Muscle of leg (tissue), 3 donors: ENCODE measurements at regions not wholly inside any gene's neighbourhood (a gene's known extent, or its start where the extent isn't known, plus 50 kb on each side); places are given as distances from the start of the nearest gene placed in this dataset.

Experiments
- DNase-seq: peaks from one replicate; pipeline ENCODE4 v3.0.0; 2013
- H3K27ac ChIP-seq: one replicate; pipeline ENCODE4 v1.5.1; 2013; ENCODE audit warnings: mild to moderate bottlenecking, low read length, control low read depth
- H3K27me3 ChIP-seq: one replicate; pipeline ENCODE4 v1.6.1; 2013; ENCODE audit warnings: low read length; ENCODE audit not compliant: control insufficient read depth, insufficient read depth
- H3K36me3 ChIP-seq: one replicate; pipeline ENCODE4 v1.6.1; 2013; ENCODE audit warnings: low read length; ENCODE audit not compliant: control insufficient read depth, insufficient read depth
- H3K4me1 ChIP-seq: one replicate; pipeline ENCODE4 v1.6.1; 2013; ENCODE audit warnings: low read length; ENCODE audit not compliant: control insufficient read depth, insufficient read depth
- H3K4me3 ChIP-seq: one replicate; pipeline ENCODE4 v1.5.1; 2013; ENCODE audit warnings: low read length, control low read depth
- H3K9me3 ChIP-seq: replicated peaks from 2 replicates; pipeline ENCODE4 v1.6.1; 2013; ENCODE audit warnings: low read depth, low read length; ENCODE audit not compliant: control insufficient read depth
- WGBS: methylation state at CpG from one replicate; pipeline ENCODE4 v1.1.5; 2013; ENCODE audit warnings: missing lambda C conversion rate; ENCODE audit not compliant: insufficient coverage; 5-methylcytosine and 5-hydroxymethylcytosine counted together

GRCh38 chr22:49617866-49618676 lies 209.6 kb downstream of the BRD1 start:
- 60% methylated on average over 18 of the region's 23 CpGs for WGBS
- peaks cover 3% of the 10 kb centered on the region for H3K27me3 ChIP-seq

GRCh38 chr22:49617264-49617663 lies 210.4 kb downstream of the BRD1 start:
- no peaks in the 10 kb centered on the region for H3K36me3 ChIP-seq
- peaks cover 3% of the 10 kb centered on the region for H3K9me3 ChIP-seq
- no peak overlapping the region for H3K4me3 ChIP-seq
- no peak for DNase-seq
- 80% methylated on average over 2 of the region's 6 CpGs for WGBS
- H3K4me1 ChIP-seq: no peaks in the 10 kb centered on the region
- H3K27me3 ChIP-seq: peaks cover 3% of the 10 kb centered on the region
- H3K27ac ChIP-seq: no peak overlapping the region

More at GRCh38 chr22:49617866-49618676, 209.6 kb downstream of the BRD1 start:
- Histone ChIP-seq H3K9me3 (no peaks in the 10 kb centered on the region), H3K4me1 (no peaks in the 10 kb centered on the region), H3K4me3 (no peak overlapping the region), H3K27ac (no peak overlapping the region), H3K36me3 (no peaks in the 10 kb centered on the region)
- no peak for DNase-seq

- Histone ChIP-seq H3K4me3 (no peak overlapping the region), H3K36me3 (no peaks in the 10 kb centered on the region), H3K27ac (no peak overlapping the region), H3K27me3 (peaks cover 3% of the 10 kb centered on the region), H3K4me1 (no peaks in the 10 kb centered on the region), H3K9me3 (peaks cover 3% of the 10 kb centered on the region)
- 88% methylated on average over 36 of the region's 37 CpGs for WGBS
- no peak for DNase-seq
Observed at GRCh38 chr22:49616356-49617231, 211.1 kb downstream of the BRD1 start.

GRCh38 chr22:49614966-49615965 lies 212.4 kb downstream of the BRD1 start:
- H3K9me3 ChIP-seq: peaks cover 3% of the 10 kb centered on the region
- H3K4me3 ChIP-seq: no peak overlapping the region
- no peaks in the 10 kb centered on the region for H3K4me1 ChIP-seq
- WGBS: 93% methylated on average over 77 of the region's 77 CpGs
- DNase-seq: no peak
- H3K36me3 ChIP-seq: no peaks in the 10 kb centered on the region
- H3K27me3 ChIP-seq: no peaks in the 10 kb centered on the region
- H3K27ac ChIP-seq: no peak overlapping the region

- no peak for DNase-seq
- WGBS: 80% methylated on average over 16 of the region's 18 CpGs
- Histone ChIP-seq H3K27ac (no peak overlapping the region), H3K9me3 (peaks cover 3% of the 10 kb centered on the region), H3K4me1 (no peaks in the 10 kb centered on the region), H3K36me3 (no peaks in the 10 kb centered on the region), H3K27me3 (no peaks in the 10 kb centered on the region), H3K4me3 (no peak overlapping the region)
Observed at GRCh38 chr22:49613511-49614270, 214.0 kb downstream of the BRD1 start.

GRCh38 chr22:49613108-49613507 lies 214.6 kb downstream of the BRD1 start:
- DNase-seq: no peak
- H3K27ac ChIP-seq: no peak overlapping the region
- 100% methylated on average over 2 of the region's 5 CpGs for WGBS
- H3K4me3 ChIP-seq: no peak overlapping the region
- no peaks in the 10 kb centered on the region for H3K36me3 ChIP-seq
- H3K27me3 ChIP-seq: no peaks in the 10 kb centered on the region
- H3K4me1 ChIP-seq: no peaks in the 10 kb centered on the region
- peaks cover 3% of the 10 kb centered on the region for H3K9me3 ChIP-seq

- Histone ChIP-seq H3K9me3 (peaks cover 6% of the 10 kb centered on the region), H3K27ac (no peak overlapping the region), H3K4me1 (no peaks in the 10 kb centered on the region), H3K36me3 (no peaks in the 10 kb centered on the region), H3K4me3 (no peak overlapping the region), H3K27me3 (no peaks in the 10 kb centered on the region)
- 77% methylated on average over 22 of the region's 24 CpGs for WGBS
- no peak for DNase-seq
Observed at GRCh38 chr22:49609207-49609876, 218.3 kb downstream of the BRD1 start.

- H3K36me3 ChIP-seq: no peaks in the 10 kb centered on the region
- H3K4me1 ChIP-seq: no peaks in the 10 kb centered on the region
- WGBS: 80% methylated on average over 14 of the region's 14 CpGs
- peaks cover 6% of the 10 kb centered on the region for H3K9me3 ChIP-seq
- H3K4me3 ChIP-seq: no peak overlapping the region
- DNase-seq: no peak
- no peaks in the 10 kb centered on the region for H3K27me3 ChIP-seq
- H3K27ac ChIP-seq: no peak overlapping the region
Observed at GRCh38 chr22:49608660-49609059, 219.0 kb downstream of the BRD1 start.

GRCh38 chr22:49608228-49608627 lies 219.4 kb downstream of the BRD1 start:
- DNase-seq: no peak
- Histone ChIP-seq H3K27ac (no peak overlapping the region), H3K9me3 (peaks cover 6% of the 10 kb centered on the region), H3K27me3 (no peaks in the 10 kb centered on the region), H3K4me1 (no peaks in the 10 kb centered on the region), H3K36me3 (no peaks in the 10 kb centered on the region), H3K4me3 (no peak overlapping the region)
- WGBS: 87% methylated on average over 7 of the region's 8 CpGs
